ENCODE measurements at regions not wholly inside any gene's neighbourhood (a gene's known extent, or its start where the extent isn't known, plus 50 kb on each side); places are given as distances from the start of the nearest gene placed in this dataset.

DNA sequence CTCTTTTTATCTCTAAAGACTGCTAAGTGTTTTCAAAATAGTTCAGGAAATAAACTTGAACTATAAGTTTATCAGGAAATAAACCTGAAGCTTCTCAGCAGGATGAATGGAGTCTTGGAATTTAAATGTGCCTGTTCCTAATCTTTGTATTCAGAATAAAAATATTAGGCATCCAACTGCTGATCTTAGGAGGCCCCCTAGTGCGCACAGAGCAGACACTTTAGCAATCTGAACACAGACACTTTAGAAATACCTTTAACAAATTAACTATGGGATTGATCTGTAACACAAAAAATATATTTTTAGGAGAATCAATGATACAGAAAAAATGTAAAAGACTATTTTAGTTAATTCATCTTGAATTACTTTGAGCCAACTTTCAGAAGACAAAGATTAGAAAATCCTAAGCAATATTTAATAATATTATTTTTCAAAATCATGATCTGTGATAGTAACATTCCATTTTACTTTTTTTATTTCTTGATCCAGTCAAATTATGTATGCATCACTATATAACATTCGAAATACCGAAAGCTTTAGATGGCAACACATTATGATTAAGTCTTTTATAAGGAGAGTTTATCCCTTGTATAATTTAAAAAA, 80.9 kb downstream of the SLC41A2 start:
- TF ChIP-seq, protein P1, sequence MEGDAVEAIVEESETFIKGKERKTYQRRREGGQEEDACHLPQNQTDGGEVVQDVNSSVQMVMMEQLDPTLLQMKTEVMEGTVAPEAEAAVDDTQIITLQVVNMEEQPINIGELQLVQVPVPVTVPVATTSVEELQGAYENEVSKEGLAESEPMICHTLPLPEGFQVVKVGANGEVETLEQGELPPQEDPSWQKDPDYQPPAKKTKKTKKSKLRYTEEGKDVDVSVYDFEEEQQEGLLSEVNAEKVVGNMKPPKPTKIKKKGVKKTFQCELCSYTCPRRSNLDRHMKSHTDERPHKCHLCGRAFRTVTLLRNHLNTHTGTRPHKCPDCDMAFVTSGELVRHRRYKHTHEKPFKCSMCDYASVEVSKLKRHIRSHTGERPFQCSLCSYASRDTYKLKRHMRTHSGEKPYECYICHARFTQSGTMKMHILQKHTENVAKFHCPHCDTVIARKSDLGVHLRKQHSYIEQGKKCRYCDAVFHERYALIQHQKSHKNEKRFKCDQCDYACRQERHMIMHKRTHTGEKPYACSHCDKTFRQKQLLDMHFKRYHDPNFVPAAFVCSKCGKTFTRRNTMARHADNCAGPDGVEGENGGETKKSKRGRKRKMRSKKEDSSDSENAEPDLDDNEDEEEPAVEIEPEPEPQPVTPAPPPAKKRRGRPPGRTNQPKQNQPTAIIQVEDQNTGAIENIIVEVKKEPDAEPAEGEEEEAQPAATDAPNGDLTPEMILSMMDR (IDR thresholded peaks at IDR 0.05; ENCODE audit: control insufficient read depth, extremely low read depth, insufficient read depth): peak; percentile 66
- no peak for DNase-seq (ENCODE audit: low read depth)
- no peak overlapping the region for H3K4me3 ChIP-seq (ENCODE audit: low read depth, low read length)

DNA sequence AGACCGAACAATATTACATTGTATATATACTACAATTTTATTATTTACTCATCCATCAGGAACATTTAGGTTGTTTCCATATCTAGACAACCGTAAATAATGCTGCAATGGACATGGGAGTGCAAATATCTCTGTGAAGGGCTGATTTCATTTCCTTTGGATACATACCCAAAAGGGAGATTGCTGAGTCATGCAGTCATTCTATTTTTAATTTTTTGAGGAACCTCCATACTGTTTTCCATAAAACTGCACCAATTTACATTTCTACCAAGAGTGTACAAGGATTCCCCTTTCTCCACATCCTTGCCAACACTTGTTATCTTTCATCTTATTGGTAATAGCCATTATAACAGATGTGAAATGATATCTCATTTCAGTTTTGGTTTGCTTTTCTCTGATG, 84.7 kb downstream of the SLC41A2 start:
- TF ChIP-seq, protein P1 (IDR thresholded peaks at IDR 0.05; ENCODE audit: control insufficient read depth, extremely low read depth, insufficient read depth): no peak
- no peak for DNase-seq (ENCODE audit: low read depth)
- H3K4me3 ChIP-seq (ENCODE audit: low read depth, low read length): no peak overlapping the region

DNA sequence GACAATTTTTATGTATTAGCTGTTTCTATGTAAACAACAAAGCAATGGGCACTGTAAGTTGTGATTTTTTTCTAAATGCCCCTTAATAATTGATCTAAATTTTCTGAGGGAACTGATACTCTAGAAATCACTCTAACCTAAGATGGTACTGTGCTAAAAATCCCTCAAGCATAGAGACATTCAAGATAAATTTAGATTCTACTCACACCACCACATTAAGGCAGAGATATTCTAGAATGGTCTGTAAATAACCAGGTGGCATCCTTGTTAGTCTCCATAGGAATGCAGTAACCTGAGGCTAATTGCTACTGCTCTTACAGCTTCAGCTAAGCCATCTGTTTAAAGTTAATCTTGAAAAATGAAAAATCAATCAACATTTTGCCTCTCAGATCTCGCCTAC, 87.3 kb downstream of the SLC41A2 start:
- TF ChIP-seq, protein P1 (IDR thresholded peaks at IDR 0.05; ENCODE audit: control insufficient read depth, extremely low read depth, insufficient read depth): no peak
- DNase-seq (ENCODE audit: low read depth): no peak
- H3K4me3 ChIP-seq (ENCODE audit: low read depth, low read length): no peak overlapping the region

DNA sequence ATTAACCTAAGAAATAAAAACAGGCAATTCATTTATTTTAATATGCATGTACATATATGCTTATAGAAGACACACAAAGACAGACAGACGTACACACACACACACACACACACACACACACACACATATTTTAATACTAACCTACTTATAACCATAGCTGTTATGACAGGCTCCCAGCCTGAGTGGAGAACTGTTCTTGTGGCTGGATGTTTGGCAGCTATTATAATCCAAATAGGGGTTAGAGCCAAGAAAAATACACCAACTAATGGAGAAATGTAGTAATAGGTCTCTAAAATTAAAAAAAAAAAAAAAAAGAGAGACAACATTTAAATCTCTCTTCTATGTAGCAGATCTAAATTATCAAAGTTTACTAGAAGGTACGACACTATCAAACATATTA, 91.8 kb downstream of the SLC41A2 start:
- no peak for DNase-seq (ENCODE audit: low read depth)
- TF ChIP-seq, protein P1 (IDR thresholded peaks at IDR 0.05; ENCODE audit: control insufficient read depth, extremely low read depth, insufficient read depth): no peak
- no peak overlapping the region for H3K4me3 ChIP-seq (ENCODE audit: low read depth, low read length)

DNA sequence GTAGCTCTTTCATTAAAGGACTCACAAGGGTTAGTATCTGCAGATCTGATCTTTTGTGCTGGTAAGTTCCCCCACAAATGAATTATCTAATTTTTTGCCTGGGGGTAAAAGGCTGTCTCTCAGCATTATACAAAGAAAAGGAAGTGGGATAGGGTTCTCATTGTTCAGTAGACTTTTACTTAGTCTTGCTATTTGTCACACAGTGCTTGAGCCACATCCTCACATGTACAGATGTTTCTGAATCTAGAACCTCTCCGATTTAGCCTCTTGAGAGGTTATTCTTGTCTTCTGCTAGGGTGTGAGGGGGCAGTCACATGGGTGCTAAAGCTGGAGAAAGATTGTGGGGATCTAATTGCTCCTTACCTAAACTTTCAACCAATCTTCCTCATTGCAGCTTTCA, 93.0 kb downstream of the SLC41A2 start:
- no peak for DNase-seq (ENCODE audit: low read depth)
- TF ChIP-seq, protein P1 (IDR thresholded peaks at IDR 0.05; ENCODE audit: control insufficient read depth, extremely low read depth, insufficient read depth): no peak
- H3K4me3 ChIP-seq (ENCODE audit: low read depth, low read length): no peak overlapping the region

DNA sequence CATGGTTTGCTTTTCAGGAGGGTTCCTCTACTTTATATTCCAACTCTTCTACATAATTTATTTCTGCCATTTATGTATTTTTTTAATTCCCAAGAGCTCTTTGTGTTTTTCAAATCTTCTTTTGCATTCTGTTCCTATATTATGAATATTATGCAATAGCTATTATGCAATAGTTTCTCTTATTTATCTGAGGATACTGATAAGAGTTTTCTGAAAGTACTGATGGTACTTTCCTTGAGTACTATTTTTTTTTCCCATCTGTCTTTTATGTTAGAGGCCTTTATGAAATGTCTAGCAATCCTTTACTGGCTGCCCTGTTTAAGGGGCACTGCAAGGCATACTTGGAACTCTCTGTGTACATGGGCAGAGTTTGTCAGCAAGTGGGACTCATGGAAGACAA, 93.4 kb downstream of the SLC41A2 start:
- DNase-seq (ENCODE audit: low read depth): no peak
- TF ChIP-seq, protein P1 (IDR thresholded peaks at IDR 0.05; ENCODE audit: control insufficient read depth, extremely low read depth, insufficient read depth): no peak
- H3K4me3 ChIP-seq (ENCODE audit: low read depth, low read length): no peak overlapping the region

DNA sequence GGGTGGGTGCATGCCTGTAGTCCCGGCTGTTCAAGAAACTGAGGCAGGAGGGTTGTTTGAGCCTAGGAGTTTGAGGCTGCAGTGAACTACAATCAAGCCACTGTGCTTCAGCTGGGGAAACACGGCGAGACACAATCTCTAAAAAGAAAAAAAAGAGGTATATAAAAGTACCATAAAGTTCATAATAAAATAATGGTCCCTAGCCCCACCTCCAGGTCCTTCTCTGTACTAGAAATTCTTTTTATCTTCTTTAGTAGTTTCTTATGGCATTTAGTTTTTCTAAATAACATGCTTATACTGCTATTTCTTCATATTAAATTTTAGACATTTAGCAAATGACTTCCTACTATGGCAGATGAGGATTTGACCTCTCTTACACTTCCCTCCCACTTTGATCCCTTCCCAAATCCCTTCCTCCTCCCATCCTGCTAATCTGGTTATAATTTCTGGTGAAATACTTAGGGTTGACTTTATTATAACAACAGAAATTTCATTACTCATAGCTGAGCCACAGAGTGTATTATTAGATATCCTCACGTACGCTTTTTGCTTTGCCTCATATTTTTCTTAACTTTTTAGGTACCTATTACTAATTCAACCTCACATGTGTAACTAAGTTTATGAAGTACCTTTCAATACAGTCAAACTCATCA, 94.7 kb downstream of the SLC41A2 start:
- TF ChIP-seq, protein P1 (IDR thresholded peaks at IDR 0.05; ENCODE audit: control insufficient read depth, extremely low read depth, insufficient read depth): no peak
- no peak overlapping the region for H3K4me3 ChIP-seq (ENCODE audit: low read depth, low read length)
- DNase-seq (ENCODE audit: low read depth): no peak
